Testis (tissue), 2 donors: ENCODE measurements at regions not wholly inside any gene's neighbourhood (a gene's known extent, or its start where the extent isn't known, plus 50 kb on each side); places are given as distances from the start of the nearest gene placed in this dataset.

Source experiments
- DNase-seq: peaks from one replicate; pipeline ENCODE4 v3.0.0-alpha.2; 2019
- H3K27ac ChIP-seq, 2 donors: fragments of 200-600 bp; sonication (generic); one replicate each; pipeline ENCODE4 v1.5.1; 2019
- H3K27me3 ChIP-seq: fragments of 200-600 bp; sonication (generic); one replicate; pipeline ENCODE4 v1.5.1; 2019
- H3K36me3 ChIP-seq: fragments of 200-600 bp; sonication (generic); one replicate; pipeline ENCODE4 v1.5.1; 2017; ENCODE audit warnings: low read depth; ENCODE audit errors: missing control alignments
- H3K4me1 ChIP-seq: fragments of 200-600 bp; sonication (generic); one replicate; pipeline ENCODE4 v1.5.1; 2019
- H3K4me3 ChIP-seq, 2 donors: fragments of 200-600 bp; sonication (generic); one replicate each; pipeline ENCODE4 v1.5.1; 2017 to 2019
- H3K9me3 ChIP-seq: fragments of 200-600 bp; sonication (generic); one replicate; pipeline ENCODE4 v1.5.1; 2017
- CTCF ChIP-seq, 3 experiments: fragments of 450-650 bp in 2 of 3; fragments of 200-600 bp in 1 of 3; sonication (generic) in 1 of 3; IDR thresholded peaks; one replicate each; pipeline ENCODE4 v1.5.1; 2016 to 2019; ENCODE audit warnings: antibody characterized with exemption in 3 of 3, mild to moderate bottlenecking in 2 of 3, moderate library complexity in 1 of 3
- POLR2A ChIP-seq: fragments of 450-650 bp; IDR thresholded peaks from one replicate; pipeline ENCODE4 v1.6.1; 2017; ENCODE audit warnings: antibody characterized with exemption, mild to moderate bottlenecking, moderate library complexity
- WGBS, 2 donors: methylation state at CpG; one replicate each; pipeline ENCODE4 v1.1.5; 2018; 5-methylcytosine and 5-hydroxymethylcytosine counted together
- intact Hi-C: fragments of 100-400 bp; cut with DNase I; formaldehyde crosslinking; loops from one replicate; pipeline ENCODE4 v1.15.1; 2023; ENCODE audit warnings: low total_unique reads

GRCh38 chr15:56802161-56802560 lies 68.9 kb upstream of the ZNF280D start:
- WGBS, 2 donors = 92 to 93% methylated on average over 1 of the region's 1 CpG
- TF ChIP-seq CTCF (IDR thresholded peaks at IDR 0.05) (no peak), POLR2A (no peak)
- H3K4me1 ChIP-seq = no peaks in the 10 kb centered on the region
- H3K36me3 ChIP-seq = no peaks in the 10 kb centered on the region
- H3K9me3 ChIP-seq = no peaks in the 10 kb centered on the region
- no peak overlapping the region for H3K4me3 ChIP-seq
- no peak overlapping the region for H3K27ac ChIP-seq
- no peak for DNase-seq
- intact Hi-C loops = no loop called here
- H3K27me3 ChIP-seq = no peaks in the 10 kb centered on the region

GRCh38 chr15:56798639-56799038 lies 65.3 kb upstream of the ZNF280D start:
- WGBS, 2 donors = 86 to 98% methylated on average over 6 of the region's 6 CpGs
- Histone ChIP-seq H3K27me3 (no peaks in the 10 kb centered on the region), H3K27ac (no peak overlapping the region), H3K4me1 (no peaks in the 10 kb centered on the region), H3K36me3 (no peaks in the 10 kb centered on the region), H3K4me3 (no peak overlapping the region), H3K9me3 (no peaks in the 10 kb centered on the region)
- intact Hi-C loops = no loop called here
- DNase-seq = no peak
- TF ChIP-seq CTCF (IDR thresholded peaks at IDR 0.05) = no peak
- no peak for TF ChIP-seq POLR2A

- WGBS, 2 donors = 33 to 39% methylated on average over 1 of the region's 1 CpG
- Histone ChIP-seq H3K4me3 (no peak overlapping the region), H3K36me3 (no peaks in the 10 kb centered on the region), H3K27me3 (no peaks in the 10 kb centered on the region), H3K9me3 (no peaks in the 10 kb centered on the region), H3K27ac (no peak overlapping the region), H3K4me1 (no peaks in the 10 kb centered on the region)
- TF ChIP-seq POLR2A (no peak), CTCF (IDR thresholded peaks at IDR 0.05) (no peak)
- DNase-seq = no peak
- intact Hi-C loops = no loop called here
Observed at GRCh38 chr15:56797720-56798275, 64.5 kb upstream of the ZNF280D start.

- no peak for DNase-seq
- whole genome bisulfite sequencing, 2 donors = 60 to 66% methylated on average over 4 of the region's 4 CpGs
- intact Hi-C loops = no loop called here
Observed at GRCh38 chr15:56795502-56795901, 62.2 kb upstream of the ZNF280D start.

GRCh38 chr15:56794553-56795329 lies 61.4 kb upstream of the ZNF280D start:
- intact Hi-C loops = no loop called here
- Histone ChIP-seq H3K4me1 (no peaks in the 10 kb centered on the region), H3K36me3 (no peaks in the 10 kb centered on the region), H3K9me3 (no peaks in the 10 kb centered on the region), H3K27me3 (no peaks in the 10 kb centered on the region), H3K4me3 (no peak overlapping the region), H3K27ac (no peak overlapping the region)
- DNase-seq = no peak
- 67 to 69% methylated on average over 5 of the region's 5 CpGs for WGBS, 2 donors
- no peak for TF ChIP-seq CTCF (IDR thresholded peaks at IDR 0.05)
- no peak for TF ChIP-seq POLR2A

More at GRCh38 chr15:56795502-56795901, 62.2 kb upstream of the ZNF280D start:
- no peak for TF ChIP-seq POLR2A
- Histone ChIP-seq H3K36me3 (no peaks in the 10 kb centered on the region), H3K4me1 (no peaks in the 10 kb centered on the region), H3K9me3 (no peaks in the 10 kb centered on the region), H3K4me3 (no peak overlapping the region), H3K27me3 (no peaks in the 10 kb centered on the region), H3K27ac (no peak overlapping the region)
